GM18517 (cell line): ENCODE measurements at regions not wholly inside any gene's neighbourhood (a gene's known extent, or its start where the extent isn't known, plus 50 kb on each side); places are given as distances from the start of the nearest gene placed in this dataset.
"Not testable (repeated sequence)": the region's sequence is repeated elsewhere in the genome, so short reads cannot be mapped to it uniquely, and the experiment has no call there.

Experiments
- ATAC-seq: cut with Tn5 transposase; IDR thresholded peaks from one replicate; pipeline ENCODE4 v1.9.1; 2021; ENCODE audit warnings: mild to moderate bottlenecking, moderate library complexity; ENCODE audit not compliant: unreplicated experiment

DNA sequence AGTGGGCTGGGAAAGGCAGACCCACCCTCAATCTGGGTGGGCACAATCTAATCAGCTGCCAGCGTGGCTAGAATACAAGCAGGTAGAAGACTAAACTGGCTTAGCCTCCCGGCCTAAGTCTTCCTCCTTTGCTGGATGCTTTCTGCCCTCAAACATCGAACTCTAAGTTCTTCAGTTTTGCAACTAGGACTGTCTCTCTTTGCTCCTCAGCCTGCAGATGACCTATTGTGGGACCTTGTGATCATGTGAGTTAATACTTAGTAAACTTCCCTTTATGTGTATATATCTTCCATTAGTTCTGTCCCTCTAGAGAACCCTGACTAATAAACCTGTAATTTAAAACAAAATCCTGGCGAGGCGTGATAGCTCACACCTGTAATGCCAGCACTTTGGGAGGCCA, 51.8 kb upstream of the SLC39A8 start:
- not testable (repeated sequence) for ATAC-seq

DNA sequence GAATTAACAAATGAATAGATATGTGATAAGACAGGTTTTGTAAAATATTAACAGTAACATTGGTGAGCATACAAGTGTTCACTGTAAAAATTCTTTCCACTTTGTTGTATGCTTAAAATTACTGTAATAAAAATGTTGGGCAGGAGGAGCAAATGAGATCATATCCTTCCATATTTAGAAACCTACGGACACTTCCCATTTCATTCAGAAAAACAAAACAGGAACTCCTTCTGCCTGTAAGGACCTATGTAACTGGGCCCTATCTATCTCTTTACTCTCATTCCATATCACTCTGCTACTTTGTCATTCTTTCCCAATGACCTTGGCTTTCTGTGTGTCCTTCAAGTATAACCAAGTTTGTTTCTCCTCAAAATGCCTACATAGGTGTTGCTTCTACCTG, 53.7 kb upstream of the SLC39A8 start:
- ATAC-seq: no peak

DNA sequence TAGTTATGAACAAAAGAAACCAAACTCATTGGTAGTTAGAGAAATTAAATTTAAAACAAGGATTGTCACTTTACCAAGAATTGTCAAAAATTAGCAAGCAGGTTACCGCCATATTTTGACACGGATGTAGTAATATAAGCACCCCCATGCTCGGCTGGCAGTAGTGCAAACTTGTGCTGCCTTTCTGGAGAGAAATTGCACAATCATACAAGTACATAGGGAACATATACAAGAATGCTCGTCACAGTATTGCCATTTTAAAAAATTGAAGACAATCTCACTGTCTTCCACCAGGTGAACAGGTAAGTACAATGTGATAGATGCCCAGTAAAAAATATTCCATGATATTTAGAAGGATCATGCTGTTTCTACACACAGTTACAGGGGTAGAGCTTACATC, 55.6 kb upstream of the SLC39A8 start:
- ATAC-seq: no peak

DNA sequence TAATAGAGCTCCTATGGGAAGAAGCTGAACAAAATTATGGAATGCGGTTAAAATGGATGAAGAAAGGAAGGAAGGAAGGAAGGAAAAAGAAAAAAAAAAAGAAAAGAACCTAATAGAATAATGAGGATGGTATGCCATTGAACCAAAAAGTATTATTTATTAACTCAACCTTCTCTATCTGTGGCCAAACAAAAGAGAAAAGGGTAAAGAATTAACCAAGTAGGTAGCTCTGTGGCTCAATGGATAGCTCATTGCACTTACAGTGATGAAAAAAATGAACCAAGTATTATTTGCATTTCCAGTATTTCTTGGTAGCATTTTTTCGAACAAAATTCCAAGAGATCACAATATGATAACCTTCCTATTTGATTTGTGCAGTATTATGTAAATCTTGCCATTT, 56.9 kb upstream of the SLC39A8 start:
- no peak for ATAC-seq

DNA sequence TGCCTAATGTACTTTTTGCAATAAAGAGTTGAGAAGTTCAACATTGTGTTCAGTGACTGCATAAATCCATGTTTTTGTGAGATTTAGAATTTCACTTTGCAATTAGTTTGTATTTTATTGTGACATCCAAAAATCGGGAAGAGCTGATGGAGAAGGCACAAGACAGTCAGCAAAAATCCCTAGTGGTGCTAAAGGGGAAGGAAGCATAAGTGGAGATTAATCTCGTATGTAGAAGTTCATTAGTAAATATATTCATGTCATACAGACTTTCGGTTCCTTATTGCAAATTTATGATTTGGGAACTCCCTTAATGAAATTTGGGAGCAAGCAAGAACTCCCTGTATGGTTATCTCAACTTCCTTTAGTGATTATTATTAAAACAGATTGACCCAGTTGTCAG, 57.8 kb upstream of the SLC39A8 start:
- ATAC-seq: no peak

DNA sequence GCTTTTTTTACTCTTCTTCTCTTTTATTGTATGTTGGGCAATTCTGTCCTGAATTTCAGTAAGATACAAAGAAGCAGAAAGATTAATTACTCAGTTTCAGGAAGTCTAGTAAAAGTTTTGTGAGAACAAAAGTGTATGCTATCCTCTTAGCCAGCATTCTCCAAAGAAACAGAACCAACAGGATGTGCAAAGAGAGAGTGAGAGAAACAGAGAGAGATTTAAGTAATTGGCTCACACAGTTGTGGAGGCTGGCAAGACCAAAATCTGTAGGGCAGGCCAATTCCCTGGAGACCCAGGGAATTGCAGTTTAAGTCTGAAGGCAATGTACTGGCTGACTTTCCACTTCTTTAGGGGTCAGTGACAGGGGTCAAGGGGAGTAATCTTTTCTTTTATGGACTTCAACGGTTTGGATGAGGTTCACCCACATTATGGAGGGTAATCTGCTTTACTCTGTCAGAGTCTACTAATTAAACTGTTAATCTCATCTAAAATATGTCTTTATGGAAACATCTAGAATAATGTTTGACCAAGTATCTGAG, 59.2 kb upstream of the SLC39A8 start:
- no peak for ATAC-seq

DNA sequence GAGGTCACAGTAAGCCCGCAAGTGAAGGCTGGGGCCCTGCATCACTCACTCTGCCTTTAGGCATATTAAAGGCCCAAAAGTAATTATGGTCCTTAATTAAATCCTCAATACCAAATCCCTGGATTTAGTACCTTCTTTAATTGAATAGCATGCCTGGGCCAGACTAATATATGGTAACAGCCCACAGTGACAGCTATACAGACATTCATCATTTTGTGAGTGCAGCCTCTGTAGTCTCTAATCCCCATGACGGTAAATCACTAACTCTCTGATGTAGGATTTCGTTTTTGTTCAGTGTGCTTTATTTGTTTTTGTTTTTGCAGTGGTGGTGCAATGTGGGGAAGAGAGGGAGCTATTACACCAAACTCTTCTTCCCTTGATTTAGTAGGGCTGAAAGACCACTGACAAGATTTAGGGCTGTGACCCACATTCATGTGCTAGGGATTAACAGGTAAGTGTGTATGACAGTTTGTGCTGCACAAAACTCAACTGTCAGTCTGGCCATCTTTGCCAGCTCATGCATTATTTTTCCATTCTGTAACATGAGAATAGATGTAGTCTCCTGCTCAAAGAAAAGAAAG, 60.6 kb upstream of the SLC39A8 start:
- no peak for ATAC-seq

DNA sequence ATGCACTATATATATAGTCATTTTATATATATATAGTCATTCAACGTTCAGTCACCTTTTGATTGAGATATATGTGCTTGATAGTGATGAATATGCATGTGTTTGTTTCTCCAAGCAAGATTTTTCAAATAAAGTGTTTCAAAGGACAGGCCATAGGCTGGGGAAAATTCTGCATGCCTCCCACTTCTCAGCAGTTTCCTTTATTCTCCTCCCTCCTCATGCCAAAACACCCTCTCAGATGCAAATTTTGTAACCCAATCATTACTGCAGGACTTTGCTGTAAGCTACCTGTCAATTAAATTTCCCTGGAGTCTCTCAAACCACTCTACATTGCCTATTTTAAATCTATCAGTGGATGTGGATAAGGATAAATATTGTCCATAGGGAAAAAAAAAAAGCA, 65.6 kb upstream of the SLC39A8 start:
- ATAC-seq: not testable (repeated sequence)

DNA sequence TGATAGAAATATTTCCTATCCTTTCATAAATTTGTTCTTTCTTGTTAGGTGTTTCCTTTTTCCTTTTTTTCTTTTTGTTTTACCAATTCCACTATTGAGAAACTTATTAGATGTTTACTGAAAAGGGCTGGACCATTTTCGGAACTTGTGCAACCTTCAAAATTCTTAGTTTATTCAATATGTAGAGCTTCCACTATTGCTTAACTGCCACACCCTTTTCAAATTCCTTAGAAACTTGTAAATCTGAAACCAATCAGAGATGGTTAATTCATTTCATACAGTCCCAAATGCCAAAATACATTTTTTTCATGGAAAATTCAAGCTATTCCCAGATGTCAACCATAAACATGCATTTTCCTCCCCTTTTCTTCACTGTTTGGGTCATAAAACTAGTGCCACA, 66.1 kb upstream of the SLC39A8 start:
- no peak for ATAC-seq

DNA sequence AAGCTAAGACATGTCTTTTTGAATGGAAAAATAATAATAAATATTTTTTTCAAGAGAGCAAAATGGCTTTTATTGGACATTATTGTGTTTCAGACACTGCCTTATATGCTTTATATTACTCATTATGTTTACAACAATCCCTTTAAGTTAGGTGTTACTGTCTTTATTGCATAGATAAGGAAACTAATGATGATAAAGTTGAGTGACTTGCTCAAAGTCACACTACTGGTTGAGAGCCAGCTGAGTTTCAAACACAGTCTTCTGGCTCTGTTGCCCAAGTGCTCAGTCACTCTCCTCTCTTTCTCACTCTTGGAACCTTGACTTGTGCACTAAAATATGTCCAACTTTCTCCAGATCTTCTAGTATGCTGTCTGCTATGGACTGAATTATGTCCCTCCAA, 71.5 kb upstream of the SLC39A8 start:
- no peak for ATAC-seq

DNA sequence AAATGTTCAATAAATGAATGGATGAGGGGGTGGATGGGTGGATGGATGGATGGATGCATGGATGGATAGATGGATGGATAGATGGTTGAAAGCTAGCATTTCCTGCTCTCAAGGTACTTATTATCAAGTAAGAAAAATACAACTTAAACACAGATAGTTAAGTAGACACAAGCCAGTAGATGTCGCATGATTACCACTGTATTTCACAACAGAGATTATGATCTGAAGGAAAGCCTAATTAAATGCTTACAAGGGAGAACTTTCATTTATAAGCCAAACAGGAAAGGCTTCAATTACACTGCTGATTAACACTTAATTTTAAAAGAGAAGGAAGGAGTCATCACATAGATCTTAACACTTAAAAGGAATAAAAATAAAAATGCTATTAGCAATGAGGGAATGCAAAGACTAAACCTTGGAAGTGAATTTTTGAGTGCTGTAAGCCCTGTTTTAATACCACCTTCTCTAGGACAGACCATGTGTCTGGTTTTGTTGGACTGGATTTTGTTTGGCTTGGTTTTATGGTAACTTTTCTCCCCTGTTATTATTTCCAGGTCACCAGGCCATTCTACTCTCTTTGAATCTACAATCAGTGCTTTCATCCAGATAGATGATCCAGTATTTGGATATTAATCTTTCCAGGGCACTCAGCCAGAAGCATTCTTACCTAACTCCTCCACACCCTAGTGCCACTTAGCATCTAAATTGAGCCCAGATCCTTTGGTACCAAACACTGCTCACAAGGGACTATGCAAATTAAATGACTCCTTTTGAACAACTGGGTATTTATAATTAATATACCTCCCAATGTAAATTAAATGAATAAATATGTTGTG, 75.5 kb upstream of the SLC39A8 start:
- no peak for ATAC-seq

DNA sequence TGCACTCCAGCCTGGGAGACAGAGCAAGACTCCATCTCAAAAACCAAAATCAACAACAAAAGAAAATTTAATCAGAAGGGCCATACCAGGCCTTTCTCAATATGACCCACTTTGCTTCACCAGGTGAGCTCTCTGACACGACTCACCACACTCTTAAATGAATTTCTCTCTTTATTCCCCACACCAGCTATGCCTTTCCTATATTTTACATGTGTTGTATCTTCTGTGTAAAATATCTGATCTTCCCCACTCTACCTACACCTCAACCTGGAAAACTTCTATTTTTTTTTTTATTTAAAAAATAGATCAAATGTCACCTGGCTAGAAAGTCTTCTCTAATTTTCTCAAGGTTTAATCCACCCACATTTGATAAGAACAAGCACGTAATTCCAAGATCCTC, 77.6 kb upstream of the SLC39A8 start:
- ATAC-seq: no peak

DNA sequence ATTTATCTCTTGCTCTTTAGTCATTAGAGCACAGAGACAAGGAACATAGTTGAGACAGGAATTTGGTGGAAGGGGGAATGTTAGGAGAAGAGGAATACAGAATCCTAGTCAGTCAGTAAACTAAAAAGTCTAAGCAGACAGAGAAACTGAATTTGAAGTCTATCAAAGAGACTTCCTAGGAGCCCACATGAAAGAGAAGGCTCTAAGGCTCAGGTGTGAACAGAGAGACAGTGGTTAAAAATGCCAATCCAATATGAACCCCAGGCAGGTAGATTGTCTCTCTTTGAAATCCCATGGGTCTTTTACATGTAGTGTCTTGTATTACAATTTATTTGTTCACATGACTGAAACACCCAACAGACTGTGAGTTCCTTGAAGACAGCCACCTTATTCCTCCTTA, 77.8 kb upstream of the NFKB1 start:
- no peak for ATAC-seq

DNA sequence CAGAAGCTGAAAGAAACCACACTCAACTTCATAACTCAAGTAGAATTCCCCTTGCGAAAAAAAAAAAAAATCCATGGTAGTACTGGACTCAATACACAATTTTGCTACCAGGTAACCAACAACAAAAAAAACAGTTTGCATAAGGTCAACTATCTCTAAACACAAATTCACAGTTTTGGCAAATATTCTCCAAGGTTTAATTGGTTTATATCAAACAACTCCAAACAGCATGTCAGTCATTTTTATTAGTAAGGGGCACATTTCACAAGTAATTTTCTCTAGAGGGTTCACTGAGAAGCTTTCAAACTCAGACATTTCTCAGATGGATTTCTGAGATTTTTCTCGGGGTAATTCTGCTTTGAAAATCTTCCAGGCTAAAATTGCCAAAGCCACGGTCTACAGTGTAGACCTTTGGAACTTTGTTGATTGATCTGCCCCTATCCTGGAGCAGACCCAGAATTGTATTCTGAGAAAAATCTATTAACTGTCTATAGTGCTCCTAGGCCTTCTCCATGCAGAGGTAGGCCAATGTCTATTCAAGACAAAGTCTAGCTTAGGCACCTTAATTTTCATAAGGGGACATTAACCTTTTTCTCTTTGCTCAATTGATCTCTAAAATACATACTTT, 73.7 kb upstream of the NFKB1 start:
- no peak for ATAC-seq

DNA sequence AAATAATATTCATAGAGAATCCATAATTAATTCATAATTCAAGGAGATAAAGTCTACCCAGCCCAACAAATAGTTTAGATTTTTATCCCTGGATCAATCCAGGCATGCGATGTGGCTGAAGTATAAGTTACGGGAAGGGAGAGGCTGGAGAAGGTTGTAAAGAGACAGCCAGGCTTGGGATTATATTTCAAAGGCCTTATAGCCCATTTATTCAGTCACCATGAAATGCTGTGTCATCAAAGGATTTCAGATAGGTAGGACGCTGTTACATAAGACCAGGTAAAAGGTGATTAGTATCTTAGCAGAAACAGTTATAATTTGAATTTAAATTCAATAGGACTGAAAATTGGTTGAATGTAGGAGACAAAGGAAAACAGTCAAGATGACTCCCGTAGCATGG, 73.0 kb upstream of the NFKB1 start:
- no peak for ATAC-seq

DNA sequence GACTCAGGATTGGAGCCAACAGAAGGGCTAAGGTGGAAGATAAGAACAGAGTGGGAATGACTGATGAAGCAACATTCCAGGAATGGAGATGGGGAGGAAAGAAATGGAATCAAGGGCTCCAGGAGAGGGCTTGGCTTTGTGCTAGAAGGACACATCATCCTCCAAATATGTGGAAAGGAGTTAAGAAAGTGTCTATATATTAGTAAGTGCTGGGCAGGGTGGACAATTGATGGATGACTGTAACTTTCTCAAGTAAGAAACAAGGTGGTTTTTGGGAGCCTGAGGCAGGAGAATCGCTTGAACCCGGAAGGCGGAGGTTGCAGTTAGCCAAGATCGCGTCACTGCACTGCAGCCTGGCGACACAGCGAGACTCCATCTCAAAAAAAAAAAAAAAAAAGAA, 71.6 kb upstream of the NFKB1 start:
- no peak for ATAC-seq

DNA sequence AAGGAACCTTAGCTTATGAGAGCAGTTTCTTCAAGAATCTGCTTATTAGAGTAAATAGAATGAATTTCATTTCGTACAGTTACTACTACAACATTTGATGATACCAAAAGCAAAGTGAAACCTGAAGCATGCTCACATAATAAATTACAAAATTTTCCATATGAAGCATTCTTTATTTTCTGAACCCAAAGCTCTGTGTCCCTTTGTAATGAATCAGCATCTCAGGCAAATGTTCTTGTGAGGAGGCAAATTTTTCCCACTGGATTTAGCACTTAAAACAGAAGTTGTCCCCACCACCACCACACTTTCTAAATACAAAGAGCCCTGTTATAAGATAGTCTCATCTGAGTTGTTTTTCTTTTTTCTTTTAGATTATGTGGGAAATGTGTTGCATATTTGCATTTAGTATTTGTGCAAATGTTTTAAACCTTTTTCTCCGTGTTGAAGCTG, 70.7 kb upstream of the NFKB1 start:
- ATAC-seq: no peak

DNA sequence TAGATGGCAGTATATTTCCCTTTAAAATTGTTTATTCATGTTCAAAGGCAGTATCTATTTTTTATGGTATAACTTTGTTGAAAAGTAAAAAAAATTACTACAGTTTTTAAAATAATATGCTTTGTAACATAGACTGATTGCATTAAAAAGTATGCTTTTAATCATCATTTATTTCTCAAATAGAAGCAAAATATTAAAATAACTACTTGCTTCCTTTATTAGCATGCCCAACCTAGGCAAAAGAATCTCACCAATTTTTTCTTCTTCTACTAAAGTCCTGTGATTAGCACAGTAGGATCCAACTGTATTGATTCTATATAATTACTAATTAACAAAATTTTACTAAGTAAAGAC, 69.6 kb upstream of the NFKB1 start:
- ATAC-seq: no peak

DNA sequence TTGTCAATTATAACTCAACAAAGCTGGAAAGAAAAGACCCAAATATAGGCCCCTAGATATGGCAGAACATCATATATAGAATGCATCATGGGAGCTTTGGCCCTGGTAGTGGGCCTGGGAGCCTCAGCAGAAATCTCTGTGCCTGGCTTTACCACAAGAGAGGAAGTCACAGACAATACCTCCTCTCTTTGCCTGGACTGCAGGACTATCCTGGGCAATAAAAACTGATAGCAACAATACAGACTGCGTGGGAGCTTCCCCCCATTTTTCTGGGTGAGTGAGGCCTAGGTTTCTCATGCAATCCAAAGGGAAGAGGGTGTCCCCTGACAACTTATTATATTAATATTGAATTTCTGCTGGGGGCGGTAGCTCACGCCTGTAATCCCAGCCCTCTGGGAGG, 64.0 kb upstream of the NFKB1 start:
- no peak for ATAC-seq

DNA sequence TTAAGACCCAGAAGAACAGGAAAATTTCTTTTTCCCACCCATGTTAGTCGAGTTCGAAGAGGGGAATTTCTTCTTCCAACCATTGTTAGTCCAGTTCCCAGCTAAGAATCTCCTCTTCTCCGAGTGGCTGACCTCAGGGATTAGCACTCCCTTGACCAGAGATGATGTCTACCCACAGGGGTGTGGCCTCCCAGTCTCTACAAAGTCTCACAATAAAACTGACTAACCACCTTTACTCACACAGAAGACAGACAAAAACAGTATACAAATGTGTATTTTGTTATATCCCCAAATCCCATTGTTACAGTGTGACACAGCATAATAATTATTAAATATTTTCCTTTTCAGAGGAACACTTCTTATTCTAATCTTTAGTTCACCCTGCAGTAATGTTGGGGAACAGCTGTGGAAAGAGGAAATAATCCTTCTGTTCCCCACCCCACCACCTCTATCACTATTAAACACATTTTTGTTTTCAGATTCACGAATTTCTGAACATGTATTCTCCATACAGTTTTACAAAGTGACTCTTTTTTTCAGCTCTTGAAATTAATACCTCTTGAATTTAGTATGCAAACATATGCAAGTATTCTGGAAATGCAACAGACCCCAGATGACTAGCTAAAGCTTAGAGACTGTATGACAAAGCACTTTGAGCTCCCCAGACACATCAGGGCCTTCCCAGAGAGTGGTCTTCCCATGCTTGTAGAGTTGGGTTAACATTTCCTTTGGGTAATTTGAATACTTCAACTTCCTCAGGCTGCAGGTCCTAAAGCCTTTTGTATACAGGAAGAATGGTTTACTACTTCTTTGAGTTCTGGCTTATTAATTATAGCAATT, 62.5 kb upstream of the NFKB1 start:
- no peak for ATAC-seq

DNA sequence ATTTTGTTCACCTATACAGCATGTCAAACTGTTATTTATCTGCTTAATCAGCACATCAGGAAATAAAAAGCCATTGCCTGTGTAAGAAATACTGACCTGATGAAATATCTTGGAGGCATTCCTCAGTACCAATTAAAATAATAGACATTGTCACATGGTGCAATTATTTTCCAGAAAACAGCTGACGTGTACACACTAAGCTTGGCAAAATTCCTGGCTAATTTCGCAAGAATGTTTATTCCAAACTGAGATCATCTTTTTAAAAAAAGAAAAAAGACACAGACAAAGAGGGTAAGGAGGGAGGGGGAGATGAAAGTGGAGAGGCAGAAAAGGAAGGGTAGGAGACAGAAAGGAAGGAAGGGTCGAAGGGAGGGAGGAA, 61.9 kb upstream of the NFKB1 start:
- no peak for ATAC-seq
